ENCODE measurements at regions not wholly inside any gene's neighbourhood (a gene's known extent, or its start where the extent isn't known, plus 50 kb on each side); places are given as distances from the start of the nearest gene placed in this dataset.

GRCh38 chr18:26794230-26795101 lies 71.0 kb downstream of the AQP4 start:
- DNase-seq, result no peak

GRCh38 chr18:26792661-26793060 lies 72.8 kb downstream of the AQP4 start:
- no peak for DNase-seq

- DNase-seq, result no peak
Measured at GRCh38 chr18:26791676-26792075, 73.8 kb downstream of the AQP4 start.

- no peak for DNase-seq
Measured at GRCh38 chr18:26784599-26784998, 80.9 kb downstream of the AQP4 start.

- no peak for DNase-seq
Measured at GRCh38 chr18:26783170-26783569, 82.3 kb downstream of the AQP4 start.

- DNase-seq, result no peak
Measured at GRCh38 chr18:26780520-26781325, 84.8 kb downstream of the AQP4 start.

- DNase-seq, result no peak
Measured at GRCh38 chr18:26778054-26778393, 87.5 kb downstream of the AQP4 start.

GRCh38 chr18:26777351-26778053 lies 88.0 kb downstream of the AQP4 start:
- no peak for DNase-seq

- DNase-seq, result no peak
Measured at GRCh38 chr18:26772691-26773090, 92.8 kb downstream of the AQP4 start.

GRCh38 chr18:26771524-26771923 lies 94.0 kb downstream of the AQP4 start:
- no peak for DNase-seq

- DNase-seq, result no peak
Measured at GRCh38 chr18:26768385-26768784, 97.1 kb downstream of the AQP4 start.

GRCh38 chr18:26765498-26765897 lies 100.0 kb downstream of the AQP4 start:
- DNase-seq, result peak; percentile 2

- DNase-seq, result no peak
Measured at GRCh38 chr18:26764586-26764985, 100.9 kb downstream of the AQP4 start.

GRCh38 chr18:26764177-26764576 lies 101.3 kb downstream of the AQP4 start:
- no peak for DNase-seq

GRCh38 chr18:26763446-26764110 lies 101.9 kb downstream of the AQP4 start:
- no peak for DNase-seq

GRCh38 chr18:26757263-26758019 lies 108.1 kb downstream of the AQP4 start:
- DNase-seq, result no peak

- DNase-seq, result no peak
Measured at GRCh38 chr18:26756556-26756955, 109.0 kb downstream of the AQP4 start.

- DNase-seq, result no peak
Measured at GRCh38 chr18:26746826-26747475, 118.6 kb downstream of the AQP4 start.

- DNase-seq, result no peak
Measured at GRCh38 chr18:26746398-26746797, 119.1 kb downstream of the AQP4 start.

GRCh38 chr18:26745288-26746181 lies 120.0 kb downstream of the AQP4 start:
- DNase-seq, result peak; percentile 14

GRCh38 chr18:26741758-26742157 lies 123.7 kb downstream of the AQP4 start:
- DNase-seq, result no peak

Measured in NCI-H510A treated with DMSO at 0.1 percent for 48 hours (cell line).